Ovary (tissue), 7 donors: ENCODE measurements at regions not wholly inside any gene's neighbourhood (a gene's known extent, or its start where the extent isn't known, plus 50 kb on each side); places are given as distances from the start of the nearest gene placed in this dataset.
"Not testable (repeated sequence)": the region's sequence is repeated elsewhere in the genome, so short reads cannot be mapped to it uniquely, and the experiment has no call there.

Experiments used
- DNase-seq, 5 donors: peaks; one replicate each; pipeline ENCODE4 v3.0.0-alpha.2; 2019 to 2020
- H3K27ac ChIP-seq, 2 donors: fragments of 200-600 bp; one replicate each; pipeline versions ENCODE4 v1.5.1 to v1.8.0; 2019 to 2022
- H3K27me3 ChIP-seq: fragments of 200-600 bp; one replicate; pipeline ENCODE4 v1.8.0; 2022
- H3K36me3 ChIP-seq: fragments of 200-600 bp; sonication (generic); one replicate; pipeline ENCODE4 v1.5.1; 2019
- H3K4me1 ChIP-seq: one replicate; pipeline ENCODE4 v1.8.1; 2013; ENCODE audit warnings: mild to moderate bottlenecking, moderate library complexity; ENCODE audit not compliant: insufficient read depth
- H3K4me3 ChIP-seq: fragments of 200-600 bp; sonication (generic); one replicate; pipeline ENCODE4 v1.5.1; 2017
- H3K9me3 ChIP-seq, 2 donors: fragments of 200-600 bp in 1 of 2; sonication (generic) in 1 of 2; one replicate each; pipeline versions ENCODE4 v1.5.1 to v1.8.1; 2013 to 2019; ENCODE audit warnings: mild to moderate bottlenecking in 1 of 2, moderate library complexity in 1 of 2
- CTCF ChIP-seq, 3 donors: fragments of 450-650 bp in 2 of 3; fragments of 200-600 bp in 1 of 3; IDR thresholded peaks; one replicate each; pipeline versions ENCODE4 v1.5.1 to v1.8.0; 2016 to 2022; ENCODE audit warnings: antibody characterized with exemption in 3 of 3, mild to moderate bottlenecking in 1 of 3
- EP300 ChIP-seq: sonication (generic); formaldehyde crosslinking; IDR thresholded peaks from one replicate; pipeline ENCODE4 v1.6.1; 2017; ENCODE audit warnings: antibody characterized with exemption
- POLR2A ChIP-seq: fragments of 450-650 bp; IDR thresholded peaks from one replicate; pipeline ENCODE4 v1.6.1; 2017; ENCODE audit warnings: antibody characterized with exemption, mild to moderate bottlenecking, moderate library complexity
- WGBS, 3 donors: extraction: QIAGEN DNeasy Blood & Tissue Kit in 1 of 3; methylation state at CpG; one replicate each; pipeline versions ENCODE4 v1.1.5 to v1.1.7; 2013 to 2017; 5-methylcytosine and 5-hydroxymethylcytosine counted together
- intact Hi-C, 4 donors: fragments of 100-400 bp; cut with DNase I; formaldehyde crosslinking; loops; one replicate each; pipeline versions ENCODE4 v1.11.0 to v1.15.1; 2022 to 2023
- donor health status: DM: no; HTN: no; CAD: no; lungs with moderate emphysema.
- donor health status: DM: no; HTN: no; CAD: no.
- donor health status: Bipolar disorder and iron deficiency.
- donor health status: DM: no; HTN: no; CAD: no.
- donor health status: DM: yes; HTN: yes; CAD: no.

- WGBS, 3 donors: 88 to 89% (median 88%) methylated on average over 5 of the region's 5 CpGs
- Histone ChIP-seq H3K9me3 (no peaks in the 10 kb centered on the region), H3K27me3 (no peaks in the 10 kb centered on the region), H3K4me3 (no peak overlapping the region), H3K4me1 (no peaks in the 10 kb centered on the region), H3K27ac (no peak overlapping the region), H3K36me3 (no peaks in the 10 kb centered on the region)
- TF ChIP-seq POLR2A (no peak), EP300 (no peak), CTCF (IDR thresholded peaks at IDR 0.05) (no peak)
- DNase-seq: no peak
- intact Hi-C loops: no loop called here
These were observed 92.3 kb upstream of the PHACTR1 start for GRCh38 chr6:12624142-12624837.

GRCh38 chr6:12627053-12627452 is 89.5 kb upstream of the PHACTR1 start:
- DNase-seq: no peak
- 91 to 96% (median 95%) methylated on average over 1 of the region's 1 CpG for WGBS, 3 donors
- no peaks in the 10 kb centered on the region for H3K4me1 ChIP-seq
- H3K27ac ChIP-seq: no peak overlapping the region
- TF ChIP-seq CTCF (IDR thresholded peaks at IDR 0.05) (no peak), POLR2A (no peak), EP300 (no peak)
- no peaks in the 10 kb centered on the region for H3K36me3 ChIP-seq
- no peak overlapping the region for H3K4me3 ChIP-seq
- no peaks in the 10 kb centered on the region for H3K9me3 ChIP-seq
- intact Hi-C loops: no loop called here
- H3K27me3 ChIP-seq: no peaks in the 10 kb centered on the region

- Histone ChIP-seq H3K4me3 (no peak overlapping the region), H3K27ac (no peak overlapping the region), H3K9me3 (no peaks in the 10 kb centered on the region), H3K36me3 (no peaks in the 10 kb centered on the region), H3K27me3 (no peaks in the 10 kb centered on the region), H3K4me1 (no peaks in the 10 kb centered on the region)
- 93 to 96% (median 94%) methylated on average over 2 of the region's 2 CpGs for WGBS, 3 donors
- intact Hi-C loops: no loop called here
- TF ChIP-seq POLR2A (no peak), EP300 (no peak), CTCF (IDR thresholded peaks at IDR 0.05) (no peak)
- DNase-seq: no peak
These were observed 88.2 kb upstream of the PHACTR1 start for GRCh38 chr6:12628327-12628726.

- H3K9me3 ChIP-seq, H3K4me1 ChIP-seq, DNase-seq, H3K27me3 ChIP-seq, H3K4me3 ChIP-seq, intact Hi-C loops, H3K27ac ChIP-seq, H3K36me3 ChIP-seq: not testable (repeated sequence)
- 93 to 97% (median 96%) methylated on average over 1 of the region's 1 CpG for WGBS, 3 donors
These were observed 82.8 kb upstream of the PHACTR1 start for GRCh38 chr6:12633746-12634145.

GRCh38 chr6:12635375-12635774 is 81.2 kb upstream of the PHACTR1 start:
- no peak overlapping the region for H3K4me3 ChIP-seq
- no peaks in the 10 kb centered on the region for H3K9me3 ChIP-seq
- no peak overlapping the region for H3K27ac ChIP-seq
- H3K27me3 ChIP-seq: no peaks in the 10 kb centered on the region
- DNase-seq: no peak
- H3K4me1 ChIP-seq: no peaks in the 10 kb centered on the region
- H3K36me3 ChIP-seq: no peaks in the 10 kb centered on the region
- 48 to 67% (median 58%) methylated on average over 2 of the region's 2 CpGs for WGBS, 3 donors
- intact Hi-C loops: no loop called here
- TF ChIP-seq EP300 (no peak), CTCF (IDR thresholded peaks at IDR 0.05) (no peak), POLR2A (no peak)
